HL-60 (cell line): ENCODE measurements at regions not wholly inside any gene's neighbourhood (a gene's known extent, or its start where the extent isn't known, plus 50 kb on each side); places are given as distances from the start of the nearest gene placed in this dataset.

Source experiments
- DNase-seq, 2 experiments: peaks; one replicate each; pipeline ENCODE4 v3.0.0-alpha.2; 2010 to 2020; ENCODE audit warnings: low read depth in 1 of 2, low spot score in 1 of 2
- H3K27ac ChIP-seq: fragments of 250-450 bp; sonication (Bioruptor Pico); replicated peaks from 2 replicates; pipeline ENCODE4 v1.5.1; 2020; ENCODE audit warnings: mild to moderate bottlenecking, moderate library complexity
- H3K27me3 ChIP-seq: fragments of 250-450 bp; sonication (Bioruptor Pico); 2 replicates; pipeline ENCODE4 v1.5.1; 2021; ENCODE audit warnings: mild to moderate bottlenecking, moderate library complexity; ENCODE audit not compliant: insufficient read depth, poor library complexity, severe bottlenecking
- H3K4me3 ChIP-seq: replicated peaks from 2 replicates; pipeline ENCODE4 v1.5.1; 2011; ENCODE audit warnings: mild to moderate bottlenecking, control low read depth, low read length; ENCODE audit not compliant: insufficient read depth
- CTCF ChIP-seq: IDR thresholded peaks from one replicate; pipeline ENCODE4 v1.5.1; 2011; ENCODE audit warnings: low read length, control low read depth, inconsistent platforms; ENCODE audit not compliant: insufficient read depth
- GABPA ChIP-seq: IDR thresholded peaks from 2 replicates; pipeline ENCODE4 v1.6.1; 2012; ENCODE audit warnings: low read depth
- POLR2AphosphoS5 ChIP-seq: IDR thresholded peaks from 2 replicates; pipeline ENCODE4 v1.6.1; 2012; ENCODE audit warnings: low read depth
- REST ChIP-seq: IDR thresholded peaks from 2 replicates; pipeline ENCODE4 v1.6.1; 2012; ENCODE audit warnings: low read depth; ENCODE audit not compliant: insufficient replicate concordance
- SPI1 ChIP-seq: IDR thresholded peaks from 2 replicates; pipeline ENCODE4 v1.6.1; 2012; ENCODE audit warnings: low read depth, mild to moderate bottlenecking, borderline replicate concordance

GRCh38 chr4:110354460-110354859, 121.5 kb upstream of the ENPEP start:
- Histone ChIP-seq H3K27ac (no peak overlapping the region), H3K27me3 (no peaks in the 10 kb centered on the region), H3K4me3 (no peak overlapping the region)
- DNase-seq, result no peak
- TF ChIP-seq SPI1 (no peak), POLR2AphosphoS5 (no peak), GABPA (no peak), REST (no peak)

DNA sequence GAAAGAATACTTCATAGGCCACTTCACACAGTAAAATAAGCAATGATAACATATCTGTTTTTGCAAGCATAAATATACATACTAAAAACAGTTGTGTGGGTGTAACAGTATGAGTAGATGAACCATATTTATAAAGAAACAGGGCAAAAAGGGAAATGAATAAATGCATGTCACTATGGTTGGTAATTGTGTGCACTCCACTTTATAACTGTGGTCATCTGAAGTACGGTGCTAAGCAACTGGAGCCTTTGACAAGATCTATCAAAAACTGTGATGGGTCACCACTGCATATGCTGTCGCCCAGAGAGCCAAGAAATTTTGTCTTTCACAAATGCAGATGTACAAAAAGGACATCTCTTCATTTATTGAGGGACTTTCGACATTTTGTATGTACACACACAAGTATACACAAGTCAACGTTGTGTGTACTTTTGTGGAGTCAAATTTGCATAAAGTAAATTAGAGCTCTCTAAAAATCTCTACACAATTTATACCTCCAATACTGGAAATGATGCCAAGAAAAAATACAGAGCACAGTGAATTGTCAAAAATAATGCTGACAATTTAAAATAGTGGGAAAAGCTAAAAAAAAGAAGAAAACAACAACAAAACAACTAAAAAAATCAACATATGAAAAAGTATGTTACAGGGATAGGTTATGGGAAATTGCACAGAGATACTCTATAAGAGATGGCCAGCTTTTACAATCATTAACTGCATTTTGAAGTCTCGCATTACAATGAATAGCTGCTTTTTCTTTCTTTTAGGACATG, 123.1 kb upstream of the ENPEP start:
- no peak for DNase-seq
- Histone ChIP-seq H3K27me3 (no peaks in the 10 kb centered on the region), H3K4me3 (no peak overlapping the region), H3K27ac (no peak overlapping the region)
- TF ChIP-seq GABPA (no peak), REST (no peak), CTCF (no peak), SPI1 (no peak), POLR2AphosphoS5 (no peak)

- DNase-seq, result no peak
- Histone ChIP-seq H3K27ac (no peak overlapping the region), H3K27me3 (no peaks in the 10 kb centered on the region), H3K4me3 (no peak overlapping the region)
- TF ChIP-seq CTCF (no peak), SPI1 (no peak), REST (no peak), POLR2AphosphoS5 (no peak), GABPA (no peak)
These were observed 127.1 kb upstream of the ENPEP start for GRCh38 chr4:110348711-110349383.
